ENCODE measurements at regions not wholly inside any gene's neighbourhood (a gene's known extent, or its start where the extent isn't known, plus 50 kb on each side); places are given as distances from the start of the nearest gene placed in this dataset.
A peak's percentile ranks its signal among the peaks of the same experiment; 100 is the strongest.
"Not testable (repeated sequence)": the region's sequence is repeated elsewhere in the genome, so short reads cannot be mapped to it uniquely, and the experiment has no call there.

- no peak for DNase-seq (ENCODE audit: insufficient read length, low spot score)
- TF ChIP-seq CTCF (IDR thresholded peaks at IDR 0.05; ENCODE audit: insufficient read depth, missing control alignments) = no peak
Observed at GRCh38 chr6:96721227-96721626, 116.0 kb downstream of the GPR63 start.

GRCh38 chr6:96716221-96716620 is 121.1 kb downstream of the GPR63 start:
- no peak for DNase-seq (ENCODE audit: insufficient read length, low spot score)
- FAIRE-seq = no peak
- peak; percentile 24 for TF ChIP-seq CTCF (IDR thresholded peaks at IDR 0.05; ENCODE audit: insufficient read depth, missing control alignments)

More at GRCh38 chr6:96721227-96721626, 116.0 kb downstream of the GPR63 start:
- peak; percentile 35 for FAIRE-seq

- TF ChIP-seq CTCF (IDR thresholded peaks at IDR 0.05; ENCODE audit: insufficient read depth, missing control alignments) = no peak
- no peak for FAIRE-seq
- DNase-seq (ENCODE audit: insufficient read length, low spot score) = no peak
Observed at GRCh38 chr6:96715608-96716007, 121.7 kb downstream of the GPR63 start.

GRCh38 chr6:96704713-96705112 is 132.6 kb downstream of the GPR63 start:
- DNase-seq (ENCODE audit: insufficient read length, low spot score) = no peak
- TF ChIP-seq CTCF (IDR thresholded peaks at IDR 0.05; ENCODE audit: insufficient read depth, missing control alignments) = no peak

GRCh38 chr6:96702626-96703025 is 134.7 kb downstream of the GPR63 start:
- FAIRE-seq (peak; percentile 29), DNase-seq (ENCODE audit: insufficient read length, low spot score) (no peak)
- no peak for TF ChIP-seq CTCF (IDR thresholded peaks at IDR 0.05; ENCODE audit: insufficient read depth, missing control alignments)

More at GRCh38 chr6:96704713-96705112, 132.6 kb downstream of the GPR63 start:
- no peak for FAIRE-seq

GRCh38 chr6:96700915-96701314 is 136.4 kb downstream of the GPR63 start:
- DNase-seq (ENCODE audit: insufficient read length, low spot score) (no peak), FAIRE-seq (no peak)
- no peak for TF ChIP-seq CTCF (IDR thresholded peaks at IDR 0.05; ENCODE audit: insufficient read depth, missing control alignments)

GRCh38 chr6:96694429-96694828 is 131.5 kb downstream of the FHL5 start:
- DNase-seq (ENCODE audit: insufficient read length, low spot score); FAIRE-seq: not testable (repeated sequence)

- DNase-seq (ENCODE audit: insufficient read length, low spot score) (no peak), FAIRE-seq (no peak)
- TF ChIP-seq CTCF (IDR thresholded peaks at IDR 0.05; ENCODE audit: insufficient read depth, missing control alignments) = no peak
Observed at GRCh38 chr6:96687121-96687520, 124.2 kb downstream of the FHL5 start.

All from D721Med (cell line).